Naive thymus-derived CD4-positive, alpha-beta T cell (primary cell): ENCODE measurements at regions not wholly inside any gene's neighbourhood (a gene's known extent, or its start where the extent isn't known, plus 50 kb on each side); places are given as distances from the start of the nearest gene placed in this dataset.

Source experiments
- ATAC-seq: fragments of 150-1000 bp; cut with Tn5 transposase; 2 replicates; pipeline ENCODE4 v1.10.0; 2021; ENCODE audit warnings: mild to moderate bottlenecking, moderate library complexity
- CTCF ChIA-PET: fragments of 350-600 bp; sonication (Branson Sonifier 250); formaldehyde crosslinking; loops from one replicate; lab custom pipeline; 2021; ENCODE audit warnings: antibody characterized with exemption; lab: Charles Lee
- POLR2A ChIA-PET: fragments of 350-600 bp; sonication (Branson Sonifier 250); formaldehyde crosslinking; loops from one replicate; lab custom pipeline; 2021; ENCODE audit warnings: antibody characterized with exemption, inconsistent platforms; lab: Charles Lee
- DNase-seq, 9 donors: peaks; one replicate each; pipeline versions ENCODE4 v3.0.0 to v3.0.0-alpha.2; 2020 to 2022; ENCODE audit warnings: mixed read lengths in 1 of 9
- H3K27ac ChIP-seq: one replicate; pipeline ENCODE4 v1.7.0; 2013; ENCODE audit warnings: mild to moderate bottlenecking, low read depth, low read length, moderate library complexity
- H3K27me3 ChIP-seq, 2 donors: one replicate each; pipeline ENCODE4 v1.7.0; 2013; ENCODE audit warnings: low read length in 2 of 2, mild to moderate bottlenecking in 2 of 2, moderate library complexity in 2 of 2; ENCODE audit not compliant: control insufficient read depth in 2 of 2, insufficient read depth in 2 of 2
- H3K36me3 ChIP-seq, 3 experiments: 1 replicate in 2 of 3; 2 replicates in 1 of 3; pipeline ENCODE4 v1.7.0; 2013; ENCODE audit warnings: low read length in 3 of 3, mild to moderate bottlenecking in 3 of 3, moderate library complexity in 1 of 3; ENCODE audit not compliant: insufficient read depth in 3 of 3, control insufficient read depth in 2 of 3
- H3K4me1 ChIP-seq, 2 donors: one replicate each; pipeline ENCODE4 v1.7.0; 2013; ENCODE audit warnings: low read length in 2 of 2, mild to moderate bottlenecking in 2 of 2, moderate library complexity in 1 of 2; ENCODE audit not compliant: control insufficient read depth in 2 of 2, insufficient read depth in 2 of 2
- H3K4me3 ChIP-seq: 2 replicates; pipeline ENCODE4 v1.7.0; 2013; ENCODE audit warnings: mild to moderate bottlenecking, low read length
- H3K9me3 ChIP-seq, 3 experiments: 1 replicate in 2 of 3; 2 replicates in 1 of 3; pipeline ENCODE4 v1.7.0; 2013; ENCODE audit warnings: low read length in 3 of 3; ENCODE audit not compliant: control insufficient read depth in 2 of 3
- H3K27ac Mint-ChIP-seq, 9 donors: one replicate each; pipeline ENCODE4 v1.8.0; 2020 to 2022; ENCODE audit warnings: mixed read lengths in 9 of 9, mild to moderate bottlenecking in 8 of 9, moderate library complexity in 5 of 9, inconsistent platforms in 2 of 9
- H3K27me3 Mint-ChIP-seq, 5 donors: one replicate each; pipeline ENCODE4 v1.8.0; 2021 to 2022; ENCODE audit warnings: mixed read lengths in 5 of 5, mild to moderate bottlenecking in 1 of 5
- H3K36me3 Mint-ChIP-seq, 5 donors: one replicate each; pipeline ENCODE4 v1.8.0; 2020 to 2022; ENCODE audit warnings: mixed read lengths in 5 of 5, mild to moderate bottlenecking in 3 of 5, inconsistent platforms in 1 of 5
- H3K4me1 Mint-ChIP-seq, 7 donors: one replicate each; pipeline ENCODE4 v1.8.0; 2020 to 2022; ENCODE audit warnings: mixed read lengths in 7 of 7, mild to moderate bottlenecking in 3 of 7, inconsistent platforms in 1 of 7
- H3K4me3 Mint-ChIP-seq, 10 donors: one replicate each; pipeline ENCODE4 v1.8.0; 2020 to 2022; ENCODE audit warnings: mild to moderate bottlenecking in 10 of 10, mixed read lengths in 10 of 10, moderate library complexity in 6 of 10, inconsistent platforms in 2 of 10
- H3K9me3 Mint-ChIP-seq, 11 donors: one replicate each; pipeline ENCODE4 v1.8.0; 2020 to 2022; ENCODE audit warnings: mixed read lengths in 11 of 11, mild to moderate bottlenecking in 4 of 11, inconsistent platforms in 1 of 11, moderate library complexity in 1 of 11
- intact Hi-C, 2 donors: fragments of 100-400 bp; cut with micrococcal nuclease; formaldehyde crosslinking; loops; one replicate each; pipeline ENCODE4 v1.15.1; 2023

GRCh38 chr18:34506198-34506597 lies 203.9 kb upstream of the DTNA start:
- ChIA-PET CTCF (no interaction called here), POLR2A (no interaction called here)
- H3K27ac ChIP-seq, result no peak overlapping the region
- DNase-seq (no peak), ATAC-seq (no peak)
- no peak overlapping the region for H3K4me3 ChIP-seq
- Mint-ChIP-seq H3K9me3 (peaks cover 0 to 33% (median 5%) of the 10 kb centered on the region in 11 donors), H3K4me1 (no peaks in the 10 kb centered on the region), H3K27me3 (no peaks in the 10 kb centered on the region), H3K4me3 (no peak overlapping the region), H3K27ac (no peak overlapping the region), H3K36me3 (peaks cover 0 to 4% (median 0%) of the 10 kb centered on the region in 5 donors)
- H3K27me3 ChIP-seq, result no peaks in the 10 kb centered on the region
- intact Hi-C loops, result no loop called here
- H3K4me1 ChIP-seq, result no peaks in the 10 kb centered on the region
- no peaks in the 10 kb centered on the region for H3K9me3 ChIP-seq
- H3K36me3 ChIP-seq, result no peaks in the 10 kb centered on the region

GRCh38 chr18:34509163-34509562 lies 200.9 kb upstream of the DTNA start:
- H3K4me1 Mint-ChIP-seq, result no peaks in the 10 kb centered on the region
- H3K27ac Mint-ChIP-seq, result no peak overlapping the region
- H3K4me3 Mint-ChIP-seq, result no peak overlapping the region
- ChIA-PET POLR2A (no interaction called here), CTCF (no interaction called here)
- Histone ChIP-seq H3K36me3 (no peaks in the 10 kb centered on the region), H3K4me1 (no peaks in the 10 kb centered on the region), H3K27ac (no peak overlapping the region), H3K27me3 (no peaks in the 10 kb centered on the region), H3K9me3 (no peaks in the 10 kb centered on the region), H3K4me3 (no peak overlapping the region)
- ATAC-seq (no peak), DNase-seq (no peak)
- intact Hi-C loops, result no loop called here
- H3K9me3 Mint-ChIP-seq, result peaks cover 0 to 17% (median 4%) of the 10 kb centered on the region in 11 donors
- peaks cover 0 to 4% (median 0%) of the 10 kb centered on the region in 5 donors for H3K36me3 Mint-ChIP-seq
- no peaks in the 10 kb centered on the region for H3K27me3 Mint-ChIP-seq

- H3K27ac Mint-ChIP-seq, result no peak overlapping the region
- intact Hi-C loops, result no loop called here
- Histone ChIP-seq H3K27me3 (no peaks in the 10 kb centered on the region), H3K36me3 (no peaks in the 10 kb centered on the region), H3K27ac (no peak overlapping the region), H3K9me3 (no peaks in the 10 kb centered on the region), H3K4me1 (no peaks in the 10 kb centered on the region), H3K4me3 (no peak overlapping the region)
- CTCF ChIA-PET, result no interaction called here
- H3K4me3 Mint-ChIP-seq, result no peak overlapping the region
- H3K9me3 Mint-ChIP-seq, result peaks cover 0 to 15% (median 4%) of the 10 kb centered on the region in 11 donors
- DNase-seq (no peak), ATAC-seq (no peak)
- H3K36me3 Mint-ChIP-seq, result peaks cover 0 to 3% (median 0%) of the 10 kb centered on the region in 5 donors
- POLR2A ChIA-PET, result no interaction called here
- H3K27me3 Mint-ChIP-seq, result no peaks in the 10 kb centered on the region
- H3K4me1 Mint-ChIP-seq, result no peaks in the 10 kb centered on the region
Measured at GRCh38 chr18:34509879-34510586, 200.1 kb upstream of the DTNA start.

GRCh38 chr18:34510926-34511325 lies 199.2 kb upstream of the DTNA start:
- no peaks in the 10 kb centered on the region for H3K4me1 Mint-ChIP-seq
- no peak overlapping the region for H3K27ac Mint-ChIP-seq
- Histone ChIP-seq H3K9me3 (no peaks in the 10 kb centered on the region), H3K4me1 (no peaks in the 10 kb centered on the region), H3K4me3 (no peak overlapping the region), H3K27ac (no peak overlapping the region), H3K27me3 (no peaks in the 10 kb centered on the region), H3K36me3 (no peaks in the 10 kb centered on the region)
- H3K36me3 Mint-ChIP-seq, result no peaks in the 10 kb centered on the region
- ATAC-seq, result no peak
- H3K4me3 Mint-ChIP-seq, result no peak overlapping the region
- H3K27me3 Mint-ChIP-seq, result no peaks in the 10 kb centered on the region
- POLR2A ChIA-PET, result no interaction called here
- DNase-seq, result no peak
- CTCF ChIA-PET, result no interaction called here
- peaks cover 0 to 18% (median 7%) of the 10 kb centered on the region in 11 donors for H3K9me3 Mint-ChIP-seq
- intact Hi-C loops, result no loop called here

- POLR2A ChIA-PET, result no interaction called here
- H3K4me1 Mint-ChIP-seq, result no peaks in the 10 kb centered on the region
Measured at GRCh38 chr18:34511435-34511834, 198.7 kb upstream of the DTNA start.

GRCh38 chr18:34511879-34512278 lies 198.2 kb upstream of the DTNA start:
- Histone ChIP-seq H3K9me3 (no peaks in the 10 kb centered on the region), H3K4me3 (no peak overlapping the region), H3K36me3 (no peaks in the 10 kb centered on the region), H3K4me1 (no peaks in the 10 kb centered on the region), H3K27ac (no peak overlapping the region), H3K27me3 (no peaks in the 10 kb centered on the region)
- intact Hi-C loops, result no loop called here
- H3K27me3 Mint-ChIP-seq, result no peaks in the 10 kb centered on the region
- H3K9me3 Mint-ChIP-seq, result peaks cover 0 to 20% (median 11%) of the 10 kb centered on the region in 11 donors
- ATAC-seq (no peak), DNase-seq (no peak)
- H3K36me3 Mint-ChIP-seq, result no peaks in the 10 kb centered on the region
- CTCF ChIA-PET, result no interaction called here
- no peak overlapping the region for H3K4me3 Mint-ChIP-seq
- no peaks in the 10 kb centered on the region for H3K4me1 Mint-ChIP-seq
- no peak overlapping the region for H3K27ac Mint-ChIP-seq
- POLR2A ChIA-PET, result no interaction called here

More at GRCh38 chr18:34511435-34511834, 198.7 kb upstream of the DTNA start:
- H3K36me3 Mint-ChIP-seq, result no peaks in the 10 kb centered on the region
- H3K27ac Mint-ChIP-seq, result no peak overlapping the region
- intact Hi-C loops, result no loop called here
- CTCF ChIA-PET, result no interaction called here
- H3K4me3 Mint-ChIP-seq, result no peak overlapping the region
- Histone ChIP-seq H3K4me1 (no peaks in the 10 kb centered on the region), H3K27ac (no peak overlapping the region), H3K9me3 (no peaks in the 10 kb centered on the region), H3K4me3 (no peak overlapping the region), H3K27me3 (no peaks in the 10 kb centered on the region), H3K36me3 (no peaks in the 10 kb centered on the region)
- ATAC-seq (no peak), DNase-seq (no peak)
- H3K27me3 Mint-ChIP-seq, result no peaks in the 10 kb centered on the region
- peaks cover 0 to 20% (median 10%) of the 10 kb centered on the region in 11 donors for H3K9me3 Mint-ChIP-seq

GRCh38 chr18:34514238-34514637 lies 195.9 kb upstream of the DTNA start:
- Mint-ChIP-seq H3K4me3 (no peak overlapping the region), H3K27me3 (no peaks in the 10 kb centered on the region), H3K4me1 (no peaks in the 10 kb centered on the region), H3K9me3 (peaks cover 4 to 32% (median 13%) of the 10 kb centered on the region in 11 donors), H3K36me3 (no peaks in the 10 kb centered on the region), H3K27ac (no peak overlapping the region)
- no peaks in the 10 kb centered on the region for H3K36me3 ChIP-seq
- ChIA-PET POLR2A (no interaction called here), CTCF (no interaction called here)
- no peak overlapping the region for H3K27ac ChIP-seq
- intact Hi-C loops, result no loop called here
- DNase-seq (no peak), ATAC-seq (no peak)
- no peaks in the 10 kb centered on the region for H3K4me1 ChIP-seq
- H3K4me3 ChIP-seq, result no peak overlapping the region
- no peaks in the 10 kb centered on the region for H3K27me3 ChIP-seq
- no peaks in the 10 kb centered on the region for H3K9me3 ChIP-seq
